Retinal pigment epithelial cell (primary cell): ENCODE measurements at regions not wholly inside any gene's neighbourhood (a gene's known extent, or its start where the extent isn't known, plus 50 kb on each side); places are given as distances from the start of the nearest gene placed in this dataset.

Experiments used
- DNase-seq: peaks from one replicate; pipeline ENCODE4 v3.0.0-alpha.2; 2010; ENCODE audit warnings: low read depth
- H3K4me3 ChIP-seq: 2 replicates; pipeline ENCODE4 v1.5.1; 2011; ENCODE audit warnings: mild to moderate bottlenecking, low read length, control low read depth, moderate library complexity
- CTCF ChIP-seq: conservative IDR thresholded peaks from 2 replicates; pipeline ENCODE4 v1.5.1; 2011; ENCODE audit warnings: low read depth, low read length, control low read depth, inconsistent platforms

- TF ChIP-seq CTCF: no peak
- no peak for DNase-seq
Measured at GRCh38 chr13:40129467-40129866, 474.0 kb downstream of the COG6 start.

GRCh38 chr13:40130871-40131636 lies 475.6 kb downstream of the COG6 start:
- no peak overlapping the region for H3K4me3 ChIP-seq
- no peak for TF ChIP-seq CTCF
- DNase-seq: no peak

More at GRCh38 chr13:40129467-40129866, 474.0 kb downstream of the COG6 start:
- no peak overlapping the region for H3K4me3 ChIP-seq

GRCh38 chr13:40132249-40132648 lies 476.8 kb downstream of the COG6 start:
- no peak for DNase-seq
- no peak for TF ChIP-seq CTCF
- H3K4me3 ChIP-seq: no peak overlapping the region

- TF ChIP-seq CTCF: no peak
- no peak overlapping the region for H3K4me3 ChIP-seq
- no peak for DNase-seq
Measured at GRCh38 chr13:40136896-40137295, 481.4 kb downstream of the COG6 start.

GRCh38 chr13:40137400-40137799 lies 481.9 kb downstream of the COG6 start:
- H3K4me3 ChIP-seq: no peak overlapping the region
- TF ChIP-seq CTCF: no peak
- DNase-seq: no peak

- no peak overlapping the region for H3K4me3 ChIP-seq
- no peak for TF ChIP-seq CTCF
- no peak for DNase-seq
Measured at GRCh38 chr13:40139896-40140520, 484.5 kb downstream of the COG6 start.
